ENCODE measurements at regions not wholly inside any gene's neighbourhood (a gene's known extent, or its start where the extent isn't known, plus 50 kb on each side); places are given as distances from the start of the nearest gene placed in this dataset.

GRCh38 chr3:135325726-135326235 is 530.7 kb downstream of the EPHB1 start:
- Histone ChIP-seq H3K27me3 (peaks cover 0 to 12% (median 2%) of the 10 kb centered on the region in 4 donors), H3K27ac (replicated peaks in 1 of 4) (no peak overlapping the region), H3K36me3 (no peaks in the 10 kb centered on the region), H3K4me3 (no peak overlapping the region), H3K4me1 (no peaks in the 10 kb centered on the region), H3K9me3 (no peaks in the 10 kb centered on the region)
- 56% methylated on average over 6 of the region's 6 CpGs for WGBS
- TF ChIP-seq POLR2A (IDR thresholded peaks at IDR 0.05; ENCODE audit: low read depth): no peak
- no peak for TF ChIP-seq CTCF (IDR thresholded peaks at IDR 0.05)
- TF ChIP-seq EP300 (IDR thresholded peaks at IDR 0.05): no peak
- TF ChIP-seq POLR2AphosphoS5 (IDR thresholded peaks at IDR 0.05): no peak
- intact Hi-C loops (cut with DNase I): no loop called here
- peak; percentile 50 for DNase-seq (ENCODE audit: extremely low spot score)

- Histone ChIP-seq H3K27me3 (peaks cover 0 to 12% (median 2%) of the 10 kb centered on the region in 4 donors), H3K27ac (replicated peaks in 1 of 4) (no peak overlapping the region), H3K9me3 (no peaks in the 10 kb centered on the region), H3K4me1 (no peaks in the 10 kb centered on the region), H3K36me3 (no peaks in the 10 kb centered on the region), H3K4me3 (no peak overlapping the region)
- WGBS: 87% methylated on average over 1 of the region's 1 CpG
- intact Hi-C loops (cut with DNase I): no loop called here
- TF ChIP-seq EP300 (IDR thresholded peaks at IDR 0.05): no peak
- no peak for TF ChIP-seq POLR2AphosphoS5 (IDR thresholded peaks at IDR 0.05)
- no peak for TF ChIP-seq POLR2A (IDR thresholded peaks at IDR 0.05; ENCODE audit: low read depth)
- no peak for TF ChIP-seq CTCF (IDR thresholded peaks at IDR 0.05)
- DNase-seq (ENCODE audit: extremely low spot score): peak; percentile 39
These were observed 531.8 kb downstream of the EPHB1 start for GRCh38 chr3:135326851-135327250.

- TF ChIP-seq CTCF (IDR thresholded peaks at IDR 0.05) (no peak), POLR2A (IDR thresholded peaks at IDR 0.05; ENCODE audit: low read depth) (no peak), POLR2AphosphoS5 (IDR thresholded peaks at IDR 0.05) (no peak), EP300 (IDR thresholded peaks at IDR 0.05) (no peak)
- H3K36me3 ChIP-seq: no peaks in the 10 kb centered on the region
- WGBS: 90% methylated on average over 5 of the region's 5 CpGs
- no peak overlapping the region for H3K27ac ChIP-seq (replicated peaks in 1 of 4)
- peak; percentile 72 for DNase-seq (ENCODE audit: extremely low spot score)
- peaks cover 0 to 12% (median 2%) of the 10 kb centered on the region in 4 donors for H3K27me3 ChIP-seq
- no peaks in the 10 kb centered on the region for H3K9me3 ChIP-seq
- intact Hi-C loops (cut with DNase I): no loop called here
- H3K4me3 ChIP-seq: no peak overlapping the region
- H3K4me1 ChIP-seq: no peaks in the 10 kb centered on the region
These were observed 533.0 kb downstream of the EPHB1 start for GRCh38 chr3:135328036-135328435.

- no peak for TF ChIP-seq CTCF (IDR thresholded peaks at IDR 0.05)
- no peak for TF ChIP-seq EP300 (IDR thresholded peaks at IDR 0.05)
- no peak for TF ChIP-seq POLR2AphosphoS5 (IDR thresholded peaks at IDR 0.05)
- H3K9me3 ChIP-seq: no peaks in the 10 kb centered on the region
- peak; percentile 81 for DNase-seq (ENCODE audit: extremely low spot score)
- H3K4me1 ChIP-seq: no peaks in the 10 kb centered on the region
- intact Hi-C loops (cut with DNase I): no loop called here
- no CpG with 5 or more reads among the region's 2 CpGs for WGBS
- H3K27me3 ChIP-seq: no peaks in the 10 kb centered on the region
- H3K27ac ChIP-seq (replicated peaks in 1 of 4): no peak overlapping the region
- H3K4me3 ChIP-seq: no peak overlapping the region
- no peaks in the 10 kb centered on the region for H3K36me3 ChIP-seq
These were observed 534.4 kb downstream of the EPHB1 start for GRCh38 chr3:135329479-135329878.

- intact Hi-C loops (cut with DNase I): no loop called here
- TF ChIP-seq EP300 (IDR thresholded peaks at IDR 0.05) (no peak), CTCF (IDR thresholded peaks at IDR 0.05) (no peak), POLR2A (IDR thresholded peaks at IDR 0.05; ENCODE audit: low read depth) (no peak), POLR2AphosphoS5 (IDR thresholded peaks at IDR 0.05) (no peak)
- WGBS: 73% methylated on average over 1 of the region's 1 CpG
- Histone ChIP-seq H3K27ac (replicated peaks in 1 of 4) (no peak overlapping the region), H3K27me3 (no peaks in the 10 kb centered on the region), H3K36me3 (no peaks in the 10 kb centered on the region), H3K4me3 (no peak overlapping the region), H3K9me3 (peaks cover 0 to 4% (median 0%) of the 10 kb centered on the region in 4 donors), H3K4me1 (no peaks in the 10 kb centered on the region)
- DNase-seq (ENCODE audit: extremely low spot score): peak; percentile 57
These were observed 542.1 kb downstream of the EPHB1 start for GRCh38 chr3:135337192-135337591.
